Astrocyte (in vitro differentiated cells and primary cell): ENCODE measurements at regions not wholly inside any gene's neighbourhood (a gene's known extent, or its start where the extent isn't known, plus 50 kb on each side); places are given as distances from the start of the nearest gene placed in this dataset.

ENCODE experiments used
- DNase-seq: peaks from one replicate; pipeline ENCODE4 v3.0.0-alpha.2; 2010; ENCODE audit warnings: low read depth
- FAIRE-seq: peaks from 2 replicates; lab custom pipeline; 2011; peaks lifted over from hg19 to GRCh38; lab: Jason Lieb, UNC
- H2AFZ ChIP-seq: 2 replicates; pipeline ENCODE4 v1.6.0; 2012; ENCODE audit warnings: low read depth, low read length, inconsistent platforms
- H3K27ac ChIP-seq: 2 replicates; pipeline ENCODE4 v1.5.1; 2011; ENCODE audit warnings: low read depth, low read length, inconsistent platforms
- H3K27me3 ChIP-seq: 2 replicates; pipeline ENCODE4 v1.6.0; 2011; ENCODE audit warnings: low read length, inconsistent platforms; ENCODE audit not compliant: insufficient read depth
- H3K36me3 ChIP-seq: 2 replicates; pipeline ENCODE4 v1.5.1; 2011; ENCODE audit warnings: low read length, inconsistent platforms; ENCODE audit not compliant: insufficient read depth
- H3K4me1 ChIP-seq: 2 replicates; pipeline ENCODE4 v1.5.1; 2011; ENCODE audit warnings: low read length, inconsistent platforms; ENCODE audit not compliant: insufficient read depth
- H3K4me2 ChIP-seq: 2 replicates; pipeline ENCODE4 v1.6.0; 2012; ENCODE audit warnings: low read length, inconsistent platforms
- H3K4me3 ChIP-seq: 2 replicates; pipeline ENCODE4 v1.5.1; 2011; ENCODE audit warnings: low read depth, mild to moderate bottlenecking, low read length, inconsistent platforms; ENCODE audit not compliant: insufficient read depth
- H3K79me2 ChIP-seq: 2 replicates; pipeline ENCODE4 v1.6.0; 2012; ENCODE audit warnings: mild to moderate bottlenecking, low read length, inconsistent platforms; ENCODE audit not compliant: insufficient read depth
- H3K9ac ChIP-seq: 2 replicates; pipeline ENCODE4 v1.6.0; 2012; ENCODE audit warnings: mild to moderate bottlenecking, low read length, inconsistent platforms
- H3K9me3 ChIP-seq: 2 replicates; pipeline ENCODE4 v1.5.1; 2012; ENCODE audit warnings: low read depth, mild to moderate bottlenecking, low read length, inconsistent platforms; ENCODE audit not compliant: insufficient read depth
- H4K20me1 ChIP-seq: 2 replicates; pipeline ENCODE4 v1.6.0; 2012; ENCODE audit warnings: low read length, inconsistent platforms; ENCODE audit not compliant: insufficient read depth
- H3K27ac Mint-ChIP-seq: one replicate; pipeline ENCODE4 v1.8.0; 2021; ENCODE audit warnings: mild to moderate bottlenecking, mixed read lengths; ENCODE audit not compliant: unreplicated experiment
- H3K27me3 Mint-ChIP-seq: one replicate; pipeline ENCODE4 v1.8.0; 2021; ENCODE audit warnings: low read depth, mixed read lengths; ENCODE audit not compliant: unreplicated experiment
- H3K36me3 Mint-ChIP-seq: one replicate; pipeline ENCODE4 v1.8.0; 2021; ENCODE audit warnings: low read depth, mixed read lengths; ENCODE audit not compliant: unreplicated experiment
- H3K4me1 Mint-ChIP-seq: one replicate; pipeline ENCODE4 v1.8.0; 2021; ENCODE audit warnings: low read depth, mixed read lengths; ENCODE audit not compliant: unreplicated experiment
- H3K4me3 Mint-ChIP-seq: one replicate; pipeline ENCODE4 v1.8.0; 2021; ENCODE audit warnings: mild to moderate bottlenecking, moderate library complexity, mixed read lengths; ENCODE audit not compliant: unreplicated experiment
- H3K9me3 Mint-ChIP-seq: one replicate; pipeline ENCODE4 v1.8.0; 2021; ENCODE audit warnings: mild to moderate bottlenecking, mixed read lengths; ENCODE audit not compliant: unreplicated experiment
- CTCF ChIP-seq: IDR thresholded peaks from 2 replicates; pipeline ENCODE4 v1.5.1; 2011; ENCODE audit warnings: low read depth, mild to moderate bottlenecking, inconsistent platforms, low read length, moderate library complexity; ENCODE audit not compliant: insufficient read depth
- EZH2 ChIP-seq: IDR thresholded peaks from 2 replicates; pipeline ENCODE4 v1.6.1; 2012; ENCODE audit warnings: mild to moderate bottlenecking, low read length, inconsistent platforms; ENCODE audit not compliant: insufficient read depth

- peaks cover 14% of the 10 kb centered on the region for H3K4me1 ChIP-seq
- DNase-seq: no peak
- H4K20me1 ChIP-seq: no peaks in the 10 kb centered on the region
- H3K9me3 Mint-ChIP-seq: peaks cover 2% of the 10 kb centered on the region
- no peaks in the 10 kb centered on the region for H3K36me3 ChIP-seq
- H3K36me3 Mint-ChIP-seq: peaks cover 4% of the 10 kb centered on the region
- no peak for TF ChIP-seq CTCF
- no peak for TF ChIP-seq EZH2
- no peaks in the 10 kb centered on the region for H3K9me3 ChIP-seq
- no peak overlapping the region for H3K4me3 Mint-ChIP-seq
- H3K4me3 ChIP-seq: no peak overlapping the region
- H3K4me2 ChIP-seq: no peak overlapping the region
- H3K9ac ChIP-seq: no peak overlapping the region
- FAIRE-seq: no peak
- H3K4me1 Mint-ChIP-seq: peaks cover 11% of the 10 kb centered on the region
- H2AFZ ChIP-seq: no peak overlapping the region
- peaks cover 7% of the 10 kb centered on the region for H3K27me3 Mint-ChIP-seq
- no peak overlapping the region for H3K27ac ChIP-seq
- H3K27ac Mint-ChIP-seq: no peak overlapping the region
- no peaks in the 10 kb centered on the region for H3K79me2 ChIP-seq
- H3K27me3 ChIP-seq: no peaks in the 10 kb centered on the region
These were observed 80.4 kb upstream of the MEF2A start for GRCh38 chr15:99485153-99485961.

- Mint-ChIP-seq H3K4me1 (peaks cover 11% of the 10 kb centered on the region), H3K4me3 (peak overlapping the region; percentile 64), H3K27ac (no peak overlapping the region), H3K9me3 (peaks cover 2% of the 10 kb centered on the region), H3K27me3 (peaks cover 6% of the 10 kb centered on the region), H3K36me3 (peaks cover 1% of the 10 kb centered on the region)
- FAIRE-seq (no peak), DNase-seq (peak; percentile 22)
- H3K27me3 ChIP-seq: no peaks in the 10 kb centered on the region
- no peaks in the 10 kb centered on the region for H3K9me3 ChIP-seq
- no peak overlapping the region for H3K27ac ChIP-seq
- no peak overlapping the region for H3K9ac ChIP-seq
- H3K4me2 ChIP-seq: peak overlapping the region; percentile 86
- no peaks in the 10 kb centered on the region for H4K20me1 ChIP-seq
- H2AFZ ChIP-seq: peak overlapping the region; percentile 81
- peaks cover 14% of the 10 kb centered on the region for H3K4me1 ChIP-seq
- peak overlapping the region; percentile 44 for H3K4me3 ChIP-seq
- H3K79me2 ChIP-seq: no peaks in the 10 kb centered on the region
- TF ChIP-seq EZH2 (no peak), CTCF (no peak)
- no peaks in the 10 kb centered on the region for H3K36me3 ChIP-seq
These were observed 79.8 kb upstream of the MEF2A start for GRCh38 chr15:99485992-99486370.
